Stimulated activated CD8-positive, alpha-beta memory T cell treated with anti-CD3 and anti-CD28 coated beads, Interleukin-7, amount 100 ng/mL, for 48 hours (primary cell): ENCODE measurements at regions not wholly inside any gene's neighbourhood (a gene's known extent, or its start where the extent isn't known, plus 50 kb on each side); places are given as distances from the start of the nearest gene placed in this dataset.
"Not testable (repeated sequence)": the region's sequence is repeated elsewhere in the genome, so short reads cannot be mapped to it uniquely, and the experiment has no call there.

Experiments
- DNase-seq, 2 donors: peaks; one replicate each; pipeline ENCODE4 v3.0.0-alpha.2; 2020; ENCODE audit warnings: low read depth in 1 of 2; ENCODE audit errors: extremely low read depth in 1 of 2

DNA sequence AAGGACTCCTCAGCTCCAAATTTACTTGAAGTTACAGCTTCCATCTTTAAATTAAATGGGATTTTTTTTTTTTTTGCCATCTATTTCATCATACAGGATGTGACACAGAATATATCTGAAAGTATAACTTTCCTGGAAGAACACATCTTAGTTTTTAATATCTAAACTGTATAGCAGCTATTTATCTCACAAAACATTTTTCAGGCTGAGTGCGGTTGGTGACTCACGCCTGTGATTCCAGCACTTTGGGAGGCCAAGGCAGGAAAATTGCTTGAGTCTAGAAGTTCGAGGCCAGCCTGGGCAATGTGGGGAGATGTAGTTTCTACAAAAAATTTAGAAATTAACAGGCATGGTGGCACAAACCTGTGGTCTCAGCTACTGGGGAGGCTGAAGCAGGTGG, 142.3 kb upstream of the KCNJ18 start:
- not testable (repeated sequence) for DNase-seq

DNA sequence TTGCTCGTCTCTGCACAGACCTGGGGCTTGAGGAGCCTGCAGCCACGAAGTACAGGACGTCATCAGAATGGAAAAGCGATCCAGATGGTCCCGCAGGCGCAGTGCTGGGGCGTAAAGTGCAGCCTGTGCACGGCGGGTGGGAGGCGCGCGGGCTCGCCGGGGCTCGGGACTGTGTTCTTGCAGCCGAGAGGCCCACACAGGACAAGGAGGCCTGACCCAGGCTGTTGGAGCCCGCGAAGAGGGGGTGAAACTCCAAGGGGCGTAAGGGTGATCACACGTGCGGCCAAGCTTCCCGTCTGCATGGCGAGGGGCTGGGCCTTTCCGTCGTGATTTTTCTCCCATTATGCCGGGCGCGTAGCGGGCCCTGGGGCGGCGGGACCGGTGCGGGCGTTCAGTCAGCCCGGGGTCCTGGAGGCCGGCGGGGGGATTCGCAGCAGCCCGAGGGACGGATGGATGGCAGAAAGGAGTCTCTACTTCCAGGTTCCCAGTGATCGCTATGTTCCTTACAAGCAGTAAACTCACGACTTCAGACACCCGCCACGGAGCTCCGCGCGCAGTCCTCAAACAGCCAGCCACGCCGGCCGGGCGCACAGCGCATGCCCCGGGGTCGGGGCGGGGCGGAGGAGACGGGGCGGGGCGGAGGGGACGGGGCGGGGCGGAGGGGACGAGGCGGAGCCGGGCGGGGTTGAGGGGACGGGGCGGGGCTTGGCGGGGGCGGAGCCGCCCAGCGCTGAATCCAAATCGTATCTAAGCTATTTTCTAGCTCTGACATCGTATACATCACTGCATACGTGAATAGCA, 141.0 kb upstream of the KCNJ18 start:
- peak; percentile 52 to 55 for DNase-seq

DNA sequence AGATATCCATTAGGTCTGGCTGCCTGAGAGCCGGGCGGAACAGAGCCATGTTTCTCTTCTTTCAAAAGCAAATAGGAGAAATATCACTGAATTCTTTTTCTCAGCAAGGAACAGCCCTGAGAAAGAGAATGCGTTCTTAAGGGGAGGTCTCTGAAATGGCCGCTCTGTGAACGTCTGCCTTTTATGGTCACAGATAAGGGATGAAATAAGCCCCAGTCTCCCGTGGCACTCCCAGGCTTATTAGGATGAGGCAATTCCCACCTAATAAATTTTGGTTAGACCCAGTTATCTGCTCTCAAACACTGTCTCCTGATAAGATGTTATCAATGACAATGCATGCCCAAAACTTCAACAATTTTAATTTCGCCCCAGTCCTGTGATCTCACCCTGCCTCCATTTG, 133.4 kb upstream of the KCNJ18 start:
- DNase-seq: not testable (repeated sequence)

DNA sequence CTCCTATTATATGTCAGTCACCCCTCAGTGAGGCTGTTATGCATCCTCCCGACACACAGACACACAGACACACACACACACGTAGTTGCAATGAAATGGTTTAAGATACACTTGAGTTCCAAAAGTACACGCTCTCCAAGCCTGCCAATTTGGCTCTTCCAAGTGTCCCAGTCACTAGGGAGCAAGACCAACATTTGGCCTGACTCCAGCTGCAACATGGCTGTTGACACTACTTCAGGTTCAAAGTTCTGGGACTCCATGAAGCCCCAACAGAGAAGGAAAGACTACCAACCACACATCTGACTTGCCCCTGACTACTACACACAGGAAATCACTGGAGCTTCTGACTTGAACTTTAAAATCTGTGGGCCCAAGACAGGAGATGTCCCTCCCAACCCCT, 128.1 kb upstream of the KCNJ18 start:
- DNase-seq: no peak

DNA sequence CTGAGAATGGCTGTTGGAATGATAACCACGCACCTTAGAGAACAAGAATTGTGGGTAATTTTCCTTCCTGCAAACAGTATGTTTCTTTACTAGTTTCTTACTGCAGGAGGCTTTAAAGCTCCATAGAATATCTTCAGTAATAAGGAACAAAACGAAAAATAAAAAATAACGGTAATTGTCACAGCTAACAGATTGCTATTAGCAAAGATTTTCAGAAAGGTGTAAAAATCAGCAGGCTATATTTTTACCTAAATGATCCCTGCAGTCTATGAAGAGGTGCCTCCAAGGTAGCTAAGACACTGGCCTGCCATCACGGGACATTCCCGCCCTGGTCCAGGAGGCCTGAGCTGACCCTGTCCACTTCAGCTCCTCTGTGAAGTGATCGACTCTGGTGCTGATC, 127.6 kb upstream of the KCNJ18 start:
- not testable (repeated sequence) for DNase-seq

DNA sequence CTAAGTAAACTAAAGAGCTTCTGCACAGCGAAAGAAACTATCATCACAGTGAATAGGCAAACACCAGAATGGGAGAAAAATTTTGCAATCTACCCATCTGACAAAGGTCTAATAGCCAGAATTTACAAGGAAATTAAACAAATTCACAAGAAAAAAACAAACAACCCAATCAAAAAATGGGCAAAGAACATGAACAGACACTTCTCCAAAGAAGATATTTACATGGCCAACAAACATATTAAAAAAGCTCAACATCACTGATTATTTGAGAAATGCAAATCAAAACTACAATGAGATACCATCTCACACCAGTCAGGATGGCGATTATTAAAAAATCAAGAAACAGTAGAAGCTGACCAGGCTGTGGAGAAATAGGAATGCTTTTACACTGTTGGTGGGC, 121.9 kb upstream of the KCNJ18 start:
- DNase-seq: not testable (repeated sequence)

DNA sequence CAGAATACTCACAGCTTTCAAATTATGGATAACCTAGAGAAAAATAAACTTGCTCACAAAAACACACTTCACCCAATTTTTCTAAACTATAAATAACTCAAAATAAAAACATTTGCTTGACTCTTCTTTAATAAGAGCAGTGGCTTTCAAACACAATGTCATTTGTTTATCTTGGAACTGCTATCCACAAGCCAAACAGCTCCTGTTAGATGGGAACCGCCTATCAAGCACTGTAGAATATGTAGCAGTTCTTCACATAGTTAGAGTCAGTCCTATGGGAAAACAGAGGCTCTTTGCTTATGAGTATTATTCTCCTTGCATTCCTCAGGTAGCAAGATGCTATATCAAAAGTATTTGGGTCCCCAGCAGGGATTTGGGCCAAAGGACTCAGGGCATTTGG, 120.2 kb upstream of the KCNJ18 start:
- DNase-seq: not testable (repeated sequence)

DNA sequence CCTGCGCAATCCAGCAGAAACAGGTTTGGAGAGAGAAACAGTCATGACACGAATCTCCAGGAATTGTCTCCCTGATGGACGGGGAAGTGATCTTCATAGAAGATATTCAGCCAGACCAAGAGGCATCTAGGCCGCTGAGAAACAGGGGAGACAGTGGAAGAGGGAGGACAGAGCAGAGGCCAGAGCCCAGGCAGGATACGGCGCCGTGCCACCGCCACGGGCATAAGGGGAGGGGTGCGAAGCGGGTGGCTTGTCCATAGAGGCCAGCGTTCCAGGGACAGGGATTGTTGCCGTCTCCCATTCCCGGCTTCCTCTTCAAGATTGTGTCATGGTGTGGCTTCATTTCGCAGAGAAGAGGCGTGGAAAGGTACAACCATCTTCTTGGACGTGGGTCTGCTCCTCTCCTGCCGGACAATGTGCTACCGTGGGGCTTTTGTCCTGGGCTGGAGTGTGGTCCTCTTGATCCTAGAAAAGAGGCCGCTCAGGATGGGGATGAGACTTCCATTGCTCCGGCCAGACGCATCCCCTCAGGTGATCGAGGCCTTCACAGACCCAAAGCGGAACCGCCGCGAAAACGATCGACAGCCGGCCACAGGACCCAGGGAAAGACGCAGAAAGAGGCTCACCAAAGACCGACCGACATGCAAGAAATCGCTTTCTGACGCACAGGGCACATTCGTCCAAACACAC, 118.9 kb upstream of the KCNJ18 start:
- not testable (repeated sequence) for DNase-seq

DNA sequence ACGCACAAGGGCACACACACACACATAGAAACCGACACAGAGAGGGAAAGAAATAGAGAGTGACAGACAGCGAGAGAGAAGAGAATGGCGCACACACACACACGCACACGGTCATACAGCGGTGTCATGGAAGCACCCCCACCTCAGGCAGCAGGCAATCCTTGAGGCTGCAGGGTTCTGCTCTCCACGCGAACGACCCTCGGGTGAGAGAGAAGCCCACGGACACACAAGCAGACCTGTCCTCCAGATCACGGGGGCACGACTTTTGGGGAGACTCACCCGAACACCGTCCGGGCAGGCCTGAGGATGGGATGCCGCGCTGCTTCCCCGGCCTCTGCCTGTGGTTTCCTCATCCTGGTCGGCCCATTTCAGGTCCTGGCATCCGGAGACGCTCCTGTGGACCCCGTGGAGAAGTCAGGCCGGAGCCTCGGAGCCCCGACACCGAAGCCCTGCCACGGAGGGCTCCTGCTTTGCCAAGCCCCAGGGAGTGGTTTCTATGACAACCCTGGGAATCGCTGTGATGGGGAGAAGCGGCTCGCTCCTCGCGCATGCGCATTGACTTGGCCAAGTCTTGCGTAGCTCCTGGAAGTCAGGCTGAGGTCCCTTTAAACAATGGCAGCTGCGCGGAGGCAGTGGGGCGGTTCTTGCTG, 118.2 kb upstream of the KCNJ18 start:
- peak in 1 of 2 donors; percentile 18 for DNase-seq

DNA sequence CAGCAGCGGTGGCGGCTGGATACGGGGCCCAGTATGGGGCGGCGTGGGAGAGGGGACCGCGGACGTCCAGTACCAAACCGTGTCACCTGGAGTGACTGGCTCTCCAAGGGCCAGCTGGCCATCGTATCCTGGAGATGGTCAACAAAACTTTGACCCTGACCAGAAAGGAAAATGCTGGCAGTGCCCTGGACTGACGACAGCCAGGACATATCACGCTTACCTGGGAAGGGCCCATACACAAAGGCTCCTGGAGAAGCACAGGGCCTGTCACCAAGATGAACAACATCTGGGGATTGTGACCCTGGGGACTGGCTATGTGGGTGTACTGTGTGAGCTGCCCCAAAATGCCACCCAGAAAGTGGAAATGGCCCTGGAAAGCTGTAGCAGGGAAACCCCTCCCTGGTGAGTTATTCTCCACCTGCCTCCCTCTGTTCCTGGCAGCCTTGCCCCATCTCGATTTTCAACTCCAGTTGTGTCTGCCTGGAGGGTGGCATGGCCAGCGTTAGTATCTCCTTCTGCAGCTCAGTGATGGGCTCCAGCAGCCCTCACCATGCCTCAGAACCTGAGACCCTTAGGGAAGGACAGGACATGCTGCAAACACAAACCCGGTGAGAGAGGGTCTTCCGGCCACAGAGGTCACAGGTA, 117.6 kb upstream of the KCNJ18 start:
- not testable (repeated sequence) for DNase-seq

DNA sequence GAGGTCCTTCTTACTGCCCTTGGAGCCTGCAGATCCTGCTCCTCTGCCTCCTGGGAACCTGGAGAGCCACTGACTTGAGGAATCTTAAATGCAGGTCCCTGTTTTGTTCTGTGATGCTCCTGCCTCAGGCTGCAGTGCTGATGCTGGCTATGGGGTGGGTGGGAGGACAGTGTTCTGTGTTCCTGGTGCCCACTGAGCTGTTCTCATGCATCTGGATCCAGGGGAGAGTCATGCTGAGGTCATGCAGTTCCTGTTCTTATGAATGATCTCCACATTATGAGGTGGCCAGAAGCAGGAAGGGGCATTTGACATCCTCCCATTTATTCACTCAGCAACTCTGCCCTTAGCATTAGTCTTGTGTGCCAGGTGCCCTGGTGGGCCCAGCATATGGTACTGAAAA, 113.5 kb upstream of the KCNJ18 start:
- not testable (repeated sequence) for DNase-seq

DNA sequence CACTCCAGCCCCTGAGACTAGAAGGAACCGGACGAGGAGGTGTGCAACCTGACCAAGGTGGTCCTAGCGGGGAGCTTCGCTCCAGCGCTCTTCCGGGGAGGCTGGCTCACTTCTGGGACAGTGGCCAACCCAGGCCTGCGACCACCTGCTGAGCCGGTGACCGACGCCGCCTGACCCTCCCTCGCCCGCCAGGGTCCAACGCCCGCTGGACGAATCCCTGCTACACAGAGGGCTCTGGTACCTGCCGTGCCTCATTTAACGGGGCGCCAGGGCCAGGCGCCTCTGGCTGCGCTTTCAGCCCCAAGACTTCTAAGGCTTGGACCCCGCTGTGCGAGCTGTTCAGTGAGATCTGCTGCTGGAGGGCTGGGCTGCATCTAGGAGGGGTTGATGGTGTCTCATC, 99.5 kb upstream of the KCNJ18 start:
- DNase-seq: no peak

DNA sequence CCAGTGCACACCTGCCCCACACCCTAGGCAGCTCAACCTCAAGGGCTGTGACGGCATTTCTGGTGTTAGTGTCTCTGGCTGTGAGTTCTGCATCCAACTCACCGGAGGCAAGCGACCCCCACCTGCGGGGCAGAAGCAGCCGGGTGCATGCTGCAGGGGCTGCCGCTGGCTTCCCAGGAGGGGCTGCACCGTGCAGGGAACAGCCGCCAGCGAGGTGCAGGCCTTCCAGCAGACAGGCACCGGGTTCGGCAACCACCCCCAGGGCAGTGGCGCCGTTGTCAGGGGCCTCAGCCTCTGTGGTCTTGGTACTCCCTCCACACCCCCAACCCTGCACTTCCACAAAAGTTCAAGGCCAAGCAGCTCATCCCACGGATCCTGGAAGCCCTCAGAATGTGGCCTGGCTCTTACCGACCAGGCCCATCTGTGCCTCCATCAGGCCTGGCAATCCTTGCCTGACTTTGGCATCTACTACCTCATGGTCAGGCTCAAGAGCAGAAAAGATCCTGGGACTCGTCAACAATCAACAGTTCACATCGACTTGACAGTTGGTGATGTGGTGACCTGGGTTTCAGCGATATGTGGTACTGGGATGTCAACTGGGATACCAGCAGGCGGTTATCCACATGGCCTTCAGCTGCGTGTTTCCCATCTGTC, 98.7 kb upstream of the KCNJ18 start:
- DNase-seq: not testable (repeated sequence)

DNA sequence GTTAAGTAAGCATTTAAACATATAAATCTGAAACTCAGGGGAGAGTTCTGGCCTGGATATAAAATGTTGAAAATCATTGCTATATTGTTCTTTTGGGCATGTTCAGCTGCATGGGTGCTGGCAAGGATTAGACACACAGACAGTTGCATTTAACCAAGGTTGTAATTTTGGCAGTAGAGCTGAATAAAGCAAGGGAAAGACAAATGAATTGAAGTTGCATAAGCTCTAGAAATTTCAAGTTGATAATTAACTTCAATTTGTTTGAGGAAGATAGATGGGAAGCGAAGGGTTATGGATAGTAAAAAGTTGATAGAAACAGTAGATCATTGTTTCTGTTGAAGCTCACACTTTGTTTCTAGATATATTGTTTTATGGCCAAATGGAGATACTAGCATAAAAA, 97.2 kb upstream of the KCNJ18 start:
- no peak for DNase-seq

DNA sequence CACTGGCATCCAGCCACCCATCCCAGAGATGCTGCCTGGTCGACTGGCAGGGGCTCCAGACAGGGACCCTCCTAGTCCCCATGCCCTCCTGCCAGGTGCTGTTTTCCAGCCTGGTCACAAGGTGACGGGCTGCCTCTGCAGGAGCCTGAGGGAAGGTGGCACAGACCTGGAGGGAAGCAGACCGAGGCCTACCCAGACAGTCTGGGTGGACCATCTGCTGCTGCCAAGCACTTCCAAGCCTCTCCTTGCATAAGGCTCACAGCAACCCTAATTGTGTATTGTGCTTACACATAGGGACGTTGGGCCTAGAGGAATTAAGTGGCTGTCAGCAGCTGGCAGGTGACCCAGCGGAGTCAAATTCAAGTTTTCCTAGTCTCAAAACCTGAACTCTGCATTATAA, 90.1 kb upstream of the KCNJ18 start:
- DNase-seq: no peak

DNA sequence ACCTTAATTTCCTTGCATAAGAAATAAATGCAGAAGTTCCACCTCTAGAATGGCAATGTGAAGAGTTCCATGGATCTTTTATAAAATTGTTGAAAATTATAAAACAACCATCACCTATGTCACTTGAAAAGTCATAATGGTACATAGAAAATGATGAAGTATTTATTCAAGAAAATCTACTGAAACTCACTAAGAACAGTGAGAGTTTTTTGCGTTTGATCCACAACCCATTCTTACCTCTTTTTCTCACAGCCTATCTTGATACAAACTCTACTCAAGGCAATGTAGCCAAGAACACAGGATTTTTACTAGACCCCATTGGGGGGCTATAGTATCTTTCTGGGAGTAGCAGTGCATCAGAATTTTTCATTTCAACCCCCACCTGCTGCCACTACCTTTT, 89.0 kb upstream of the KCNJ18 start:
- not testable (repeated sequence) for DNase-seq

DNA sequence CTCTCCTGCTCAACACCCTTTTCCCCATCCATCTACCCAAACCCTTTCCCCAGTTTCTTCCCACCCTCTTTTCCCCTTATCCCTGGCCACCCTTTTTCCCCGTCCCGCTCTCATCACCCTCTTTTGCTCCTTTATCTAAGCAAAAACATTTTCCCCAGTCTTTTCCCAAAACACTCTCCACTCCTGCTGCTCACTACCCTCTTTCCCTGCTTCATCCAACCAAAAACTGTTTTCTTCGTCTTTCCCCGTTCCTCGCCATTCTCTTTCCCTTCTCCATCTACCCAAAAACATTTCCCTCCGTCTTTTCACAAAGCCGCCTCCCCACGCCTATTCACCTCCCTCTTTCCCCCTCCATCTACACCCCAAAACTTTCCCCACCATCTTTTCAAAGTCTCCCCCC, 80.9 kb upstream of the KCNJ18 start:
- not testable (repeated sequence) for DNase-seq

DNA sequence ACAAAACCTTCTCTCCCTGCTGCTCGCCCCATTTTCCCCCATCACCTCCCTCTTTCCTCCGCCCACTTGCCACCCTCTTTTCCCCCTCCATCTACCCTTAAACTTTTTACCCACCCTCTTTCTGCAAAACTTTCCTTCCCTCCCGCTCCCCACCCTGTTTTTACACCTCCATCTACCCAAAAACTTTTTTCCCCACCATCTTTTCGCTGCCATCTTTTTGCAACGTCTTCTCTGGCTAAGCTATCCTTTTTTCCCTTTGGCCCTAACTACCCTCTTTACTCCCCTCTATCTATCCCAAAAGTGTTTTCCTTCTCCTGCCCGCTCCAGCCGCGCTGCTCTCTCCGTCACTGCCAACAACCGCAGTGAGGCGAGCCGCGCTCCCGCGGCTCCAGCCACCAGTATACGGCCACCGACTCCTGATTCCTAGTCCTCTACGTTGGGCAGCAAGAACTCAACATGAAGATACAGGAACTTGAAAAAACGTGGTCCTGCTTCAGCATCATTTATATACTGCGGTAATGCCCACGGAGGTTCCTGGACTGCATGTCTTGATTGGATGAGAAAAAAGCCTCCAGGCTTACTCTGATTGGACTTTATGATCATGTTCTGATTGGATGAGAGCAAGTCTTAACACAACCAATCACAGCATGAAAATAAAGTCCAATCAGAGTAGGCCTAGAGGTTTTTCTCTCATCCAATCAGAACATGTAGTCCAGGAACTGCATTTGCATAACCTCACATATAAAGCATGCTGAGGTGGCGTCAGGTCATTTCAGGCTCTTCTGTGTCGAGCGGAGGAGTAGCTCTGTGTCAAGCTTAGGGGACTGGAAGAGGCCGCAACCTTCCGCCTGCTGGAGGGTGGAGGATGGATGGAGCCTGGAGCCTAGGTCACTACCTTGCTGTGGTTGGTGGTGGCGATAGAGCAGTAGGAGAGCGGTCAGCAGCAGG, 79.9 kb upstream of the KCNJ18 start:
- not testable (repeated sequence) for DNase-seq

DNA sequence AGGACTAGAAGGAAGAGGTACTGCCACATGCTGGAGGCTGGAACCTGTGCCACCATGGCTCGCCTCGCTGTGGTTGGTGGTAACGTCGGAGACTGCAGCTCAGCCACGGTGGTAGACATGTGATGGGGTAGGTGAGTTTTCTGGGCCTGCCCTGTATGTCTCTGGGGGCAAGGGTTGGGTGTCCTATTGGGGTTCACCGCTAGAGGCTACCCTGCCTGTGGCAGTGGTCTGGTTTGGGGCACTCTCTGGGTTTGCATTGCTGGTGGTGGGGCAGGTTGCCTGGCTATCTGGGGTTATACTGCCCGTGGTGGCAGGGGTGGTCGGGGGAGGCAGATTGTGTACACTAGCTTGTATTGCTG, 79.3 kb upstream of the KCNJ18 start:
- DNase-seq: no peak

DNA sequence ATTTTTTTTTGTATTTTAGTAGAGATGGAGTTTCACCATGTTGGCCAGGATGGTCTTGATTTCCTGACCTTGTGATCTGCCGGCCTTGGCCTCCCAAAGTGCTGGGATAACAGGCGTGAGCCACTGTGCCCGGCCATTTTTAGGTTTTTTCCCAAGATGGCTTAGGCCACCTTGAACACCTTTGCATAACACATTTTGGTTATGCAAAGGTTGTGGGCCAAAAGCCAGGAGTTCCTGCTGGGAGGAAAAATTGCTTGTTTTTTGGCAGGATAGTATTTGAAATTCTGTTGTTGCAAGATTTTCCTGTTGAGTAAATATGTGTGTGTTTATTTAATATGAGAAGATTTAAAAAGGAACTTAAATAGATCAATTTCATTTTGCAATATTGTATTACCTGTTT, 65.3 kb upstream of the KCNJ18 start:
- not testable (repeated sequence) for DNase-seq
